Iris pigment epithelial cell (primary cell): ENCODE measurements at regions not wholly inside any gene's neighbourhood (a gene's known extent, or its start where the extent isn't known, plus 50 kb on each side); places are given as distances from the start of the nearest gene placed in this dataset.
"Not testable (repeated sequence)": the region's sequence is repeated elsewhere in the genome, so short reads cannot be mapped to it uniquely, and the experiment has no call there.

Experiments
- DNase-seq: peaks from one replicate; pipeline ENCODE4 v3.0.0-alpha.2; 2011; ENCODE audit warnings: low read depth

GRCh38 chr15:54841701-54842305, 354.9 kb downstream of the RSL24D1 start:
- no peak for DNase-seq

DNA sequence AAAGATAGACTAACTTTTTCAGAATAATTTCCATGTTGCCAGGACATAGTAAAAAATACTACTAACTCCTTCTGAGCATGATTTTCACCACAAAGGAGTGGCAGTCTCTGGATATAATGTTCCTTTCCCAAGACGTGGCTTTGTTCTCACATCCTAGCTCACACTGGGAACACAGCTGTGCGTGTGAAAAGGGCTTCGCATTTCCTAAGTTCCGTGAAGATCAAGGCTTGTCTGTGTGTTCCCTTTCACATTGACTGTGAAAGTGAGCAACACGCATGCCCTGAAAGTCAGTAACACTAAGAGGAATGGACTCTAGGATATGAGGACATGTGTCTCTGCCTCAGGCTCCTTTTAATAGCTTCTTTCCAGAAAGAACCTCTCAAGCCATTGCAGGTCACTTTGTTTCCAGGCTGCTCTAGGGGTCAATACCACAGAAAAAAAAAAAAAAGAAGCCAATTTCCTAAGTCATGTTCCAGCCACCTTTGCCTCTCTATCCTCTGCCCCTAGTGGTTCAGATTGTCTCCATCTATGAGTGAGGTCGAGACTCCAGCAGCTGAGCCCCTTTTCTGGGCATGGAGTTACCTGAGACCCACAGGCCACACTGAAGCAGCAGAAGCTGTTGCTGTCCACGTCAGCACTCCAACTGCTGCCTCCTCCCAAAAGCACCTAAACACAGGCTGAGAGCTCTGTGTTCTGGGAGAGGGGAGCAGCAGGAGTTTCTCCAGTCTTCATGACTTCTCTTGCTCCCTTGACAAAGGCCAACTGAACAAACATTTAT, 355.9 kb downstream of the RSL24D1 start:
- DNase-seq, result no peak

DNA sequence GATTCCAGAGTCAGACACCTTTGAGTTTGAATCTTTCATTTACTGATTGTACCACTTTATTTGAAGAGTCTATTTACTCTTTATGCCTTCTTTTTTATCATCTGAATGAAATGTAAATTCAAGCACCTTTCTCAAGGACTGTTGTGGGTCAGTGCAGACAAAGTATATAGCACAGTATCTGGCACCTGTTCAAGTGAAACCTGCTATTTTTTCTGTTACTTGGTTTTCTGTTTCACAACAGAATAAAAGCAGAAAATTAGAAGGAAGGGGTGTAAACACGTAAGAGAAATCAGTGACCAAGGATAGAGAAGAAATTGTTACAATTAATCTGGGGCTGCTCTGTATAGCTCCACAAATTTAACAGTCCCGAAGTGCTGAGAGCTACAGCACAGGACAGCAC, 357.4 kb downstream of the RSL24D1 start:
- no peak for DNase-seq

DNA sequence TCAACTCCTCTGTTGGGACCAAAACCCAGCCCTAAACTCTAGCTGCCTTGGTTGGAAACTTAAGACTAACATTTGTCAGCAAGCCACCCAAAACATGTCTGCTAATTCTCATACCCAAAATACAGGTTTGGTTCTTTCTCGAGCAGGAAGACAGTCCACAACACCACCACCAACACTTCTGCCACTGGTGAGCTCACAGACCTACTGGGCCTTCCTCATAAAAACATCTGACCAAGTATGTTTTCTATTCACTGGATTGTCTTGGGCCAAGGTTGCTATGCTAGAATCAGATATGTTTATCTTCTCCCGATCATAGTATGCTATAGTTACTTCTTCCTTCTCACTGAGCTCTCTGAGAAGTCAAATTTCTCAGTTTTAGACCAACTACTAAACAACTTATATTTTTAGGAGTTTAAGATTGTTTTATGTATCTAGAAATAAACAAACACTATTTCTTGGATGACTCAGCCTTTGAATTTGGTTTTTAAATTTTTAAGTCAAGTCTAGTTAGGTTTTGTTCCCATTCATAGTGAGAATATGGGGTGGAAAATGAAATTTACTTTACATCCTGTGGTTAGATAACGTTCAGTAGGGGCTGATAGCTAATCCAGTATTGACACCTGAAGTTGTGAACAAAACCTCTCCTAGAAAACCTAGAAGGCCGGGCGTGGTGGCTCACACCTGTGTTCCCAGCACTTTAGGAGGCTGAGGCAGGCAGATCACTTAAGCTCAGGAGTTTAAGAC, 360.5 kb downstream of the RSL24D1 start:
- no peak for DNase-seq

DNA sequence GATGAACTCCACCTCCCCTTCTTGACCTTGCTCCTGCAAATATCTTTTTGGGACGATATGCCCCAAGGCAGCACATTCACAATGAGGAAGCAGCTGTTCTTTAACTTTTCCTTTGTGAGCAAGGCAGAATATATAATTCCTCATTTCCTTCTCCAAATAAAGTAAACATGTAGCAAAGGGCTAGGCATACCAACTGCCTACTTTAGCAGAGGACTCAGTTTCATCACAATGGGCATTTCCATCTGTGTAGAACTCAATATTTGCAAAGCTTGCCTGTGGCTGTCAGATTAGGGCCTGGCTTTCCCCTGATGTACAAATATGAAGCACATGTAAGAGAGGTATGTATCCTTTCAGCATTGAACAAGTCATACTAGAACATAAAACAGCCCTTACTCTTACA, 366.9 kb downstream of the RSL24D1 start:
- DNase-seq, result no peak

DNA sequence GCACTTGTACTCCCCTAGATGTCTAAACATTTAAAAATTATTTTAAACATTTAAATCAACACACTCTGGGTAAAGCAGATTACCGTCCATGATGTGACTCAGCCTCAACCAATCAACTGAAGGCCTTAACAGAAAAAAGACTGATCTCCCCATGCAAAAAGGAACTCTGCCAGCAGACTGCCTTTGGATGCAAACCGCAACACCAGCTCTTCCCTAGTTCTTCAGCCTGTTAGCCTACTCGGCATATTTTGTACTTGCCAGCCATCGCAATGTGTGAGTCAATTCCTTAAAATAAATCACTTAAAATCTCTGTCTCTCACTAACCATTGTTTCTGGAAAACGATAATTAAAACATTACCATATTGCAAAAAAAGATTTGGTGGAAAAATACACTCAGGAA, 375.9 kb downstream of the RSL24D1 start:
- DNase-seq, result no peak

DNA sequence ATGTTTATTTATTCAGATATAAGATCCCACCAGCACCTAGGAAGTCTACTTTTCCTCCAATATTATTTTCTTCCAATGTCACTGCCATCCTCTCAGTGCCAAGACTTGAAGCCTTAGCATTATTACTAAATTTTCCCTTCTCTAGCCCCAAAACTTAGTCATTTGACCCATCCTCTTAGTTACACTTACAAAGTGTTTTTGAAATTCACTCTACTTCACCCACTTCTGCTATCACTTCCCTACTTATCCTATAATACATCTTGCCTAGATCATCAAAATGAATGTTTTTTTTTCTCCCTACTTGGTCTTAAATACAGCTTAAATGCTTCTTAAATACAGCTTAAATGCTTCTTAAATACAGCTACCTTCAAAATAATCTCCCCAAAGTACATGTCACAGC, 376.6 kb downstream of the RSL24D1 start:
- DNase-seq, result no peak

GRCh38 chr15:54816401-54816800, 380.3 kb downstream of the RSL24D1 start:
- DNase-seq, result no peak

DNA sequence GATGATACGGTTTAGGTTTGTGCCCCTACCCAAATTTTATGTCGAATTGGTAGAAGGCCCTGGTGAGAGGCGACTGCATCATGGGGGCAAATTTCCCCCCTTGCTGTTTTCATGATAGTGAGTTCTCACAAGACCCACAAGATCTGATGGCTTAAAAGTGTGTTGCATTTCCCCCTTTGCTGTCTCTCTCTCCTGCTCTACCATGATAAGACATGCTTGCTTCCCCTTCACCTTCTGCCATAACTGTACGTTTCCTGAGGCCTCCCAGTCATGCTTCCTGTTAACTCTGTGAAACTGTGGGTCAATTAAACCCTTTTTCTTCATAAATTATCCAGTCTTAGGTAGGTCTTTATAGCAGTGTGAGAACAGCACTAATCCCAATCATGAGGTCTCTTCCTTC, 381.2 kb downstream of the RSL24D1 start:
- no peak for DNase-seq

DNA sequence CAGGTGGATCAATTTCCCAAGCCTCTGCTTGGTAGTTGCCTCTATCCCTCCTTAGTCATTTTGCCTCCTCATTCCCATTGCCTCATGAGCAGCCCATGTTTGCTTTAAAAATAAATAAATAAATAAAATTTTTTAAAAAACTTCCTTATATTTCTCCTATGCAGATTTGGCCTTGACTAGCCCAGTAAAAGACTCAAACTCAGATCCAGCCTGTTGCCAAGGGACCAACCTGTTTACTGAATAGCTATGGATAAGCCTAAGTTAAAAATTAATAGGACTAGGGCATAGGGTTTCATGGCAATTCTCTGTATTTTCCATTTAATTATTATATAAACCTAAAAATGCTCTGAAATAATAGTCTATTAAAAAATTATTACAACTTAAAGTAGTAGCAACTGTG, 384.4 kb downstream of the RSL24D1 start:
- DNase-seq, result no peak

- no peak for DNase-seq
Measured at GRCh38 chr15:54810496-54810895, 386.2 kb downstream of the RSL24D1 start.

DNA sequence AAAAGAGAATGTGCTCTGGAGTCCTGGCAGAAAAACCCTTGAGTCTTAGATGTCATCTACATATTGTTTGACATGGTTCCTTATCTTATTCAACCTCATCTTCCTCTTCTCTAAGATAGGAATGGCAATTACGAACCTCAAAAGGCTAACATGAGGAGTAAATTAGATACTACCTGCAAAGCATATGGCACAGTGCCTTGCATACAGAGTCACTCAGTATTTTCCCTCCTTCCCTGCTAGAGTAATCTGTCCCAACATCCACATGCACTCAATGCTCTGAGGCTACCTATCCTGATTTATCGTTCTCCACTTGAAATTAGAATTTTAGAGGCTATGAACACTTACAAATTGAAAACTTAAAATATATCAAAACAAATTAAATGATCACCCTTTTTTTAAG, 386.7 kb downstream of the RSL24D1 start:
- no peak for DNase-seq

GRCh38 chr15:54808321-54808720, 388.4 kb downstream of the RSL24D1 start:
- DNase-seq, result no peak

- no peak for DNase-seq
Measured at GRCh38 chr15:54803987-54804386, 392.8 kb downstream of the RSL24D1 start.

DNA sequence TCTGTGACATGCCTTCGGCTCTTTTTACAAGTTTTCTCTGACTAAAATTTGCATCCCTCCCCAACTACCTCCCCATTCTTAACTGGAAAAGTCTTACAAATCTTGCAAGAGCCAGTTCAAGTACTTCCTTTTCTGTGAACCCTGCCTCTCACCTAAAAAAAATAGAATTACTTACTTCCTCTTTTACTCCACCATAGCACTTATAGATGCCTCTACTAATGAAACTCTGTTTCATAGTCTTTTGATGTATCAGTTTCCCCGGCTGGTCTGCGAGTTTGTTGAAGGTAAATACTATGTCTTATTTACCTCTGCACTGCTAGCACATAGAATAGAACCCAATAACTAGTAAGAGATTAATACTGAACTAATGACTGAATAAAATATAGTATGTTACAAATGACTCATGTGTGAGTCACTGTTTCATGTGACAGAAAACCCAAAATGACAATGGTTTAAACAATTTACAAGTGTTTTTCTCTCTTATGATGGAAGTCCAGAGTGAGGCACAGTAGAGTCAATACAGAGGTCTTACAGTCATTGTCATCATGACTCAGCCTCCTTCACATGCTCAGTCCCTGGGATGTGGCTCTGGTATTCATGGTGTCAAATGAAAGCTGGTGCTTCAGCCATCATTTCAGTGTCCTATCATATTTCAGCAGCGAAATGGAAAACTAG, 393.5 kb downstream of the RSL24D1 start:
- no peak for DNase-seq

- DNase-seq, result no peak
Measured at GRCh38 chr15:54792526-54792925, 404.2 kb downstream of the RSL24D1 start.

DNA sequence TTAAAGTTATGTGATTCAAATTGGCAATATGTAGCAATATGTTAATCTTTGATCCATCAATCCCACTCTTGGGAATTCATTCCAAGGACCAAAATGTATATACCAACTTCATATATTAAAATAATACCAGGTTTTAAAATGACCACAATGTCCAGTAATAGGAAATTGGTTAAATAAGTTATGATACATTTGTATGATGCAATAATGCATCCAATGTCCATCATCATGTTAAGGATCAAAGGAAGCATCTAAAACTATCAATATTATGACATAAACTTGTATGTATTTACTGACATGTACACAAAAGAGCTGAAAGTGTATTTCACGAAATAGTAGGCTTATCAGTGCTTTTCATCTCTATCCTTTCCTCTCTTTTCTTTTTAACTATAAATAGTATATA, 406.0 kb downstream of the RSL24D1 start:
- DNase-seq, result no peak

- DNase-seq, result no peak
Measured at GRCh38 chr15:54789376-54789775, 407.4 kb downstream of the RSL24D1 start.

- not testable (repeated sequence) for DNase-seq
Measured at GRCh38 chr15:54781220-54781619, 415.5 kb downstream of the RSL24D1 start.

- no peak for DNase-seq
Measured at GRCh38 chr15:54779271-54779670, 417.5 kb downstream of the RSL24D1 start.

GRCh38 chr15:54776410-54776809, 420.3 kb downstream of the RSL24D1 start:
- DNase-seq, result no peak

- DNase-seq, result no peak
Measured at GRCh38 chr15:54772663-54773062, 424.1 kb downstream of the RSL24D1 start.

DNA sequence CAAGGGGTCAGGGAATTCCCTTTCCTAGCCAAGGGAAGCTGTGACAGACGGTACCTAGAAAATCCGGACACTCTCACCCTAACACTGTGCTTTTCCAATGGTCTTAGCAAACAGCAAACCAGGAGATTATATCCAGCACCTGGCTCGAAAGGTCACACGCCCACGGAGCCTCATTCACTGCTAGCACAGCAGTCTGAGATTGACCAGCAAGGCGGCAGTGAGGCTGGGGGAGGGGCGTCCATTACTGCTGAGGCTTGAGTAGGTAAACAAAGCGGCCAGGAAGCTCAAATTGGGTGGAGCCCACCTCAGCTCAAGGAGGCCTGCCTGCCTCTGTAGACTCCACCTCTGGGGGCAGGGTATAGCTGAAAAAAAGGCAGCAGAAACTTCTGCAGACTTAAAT, 447.3 kb downstream of the RSL24D1 start:
- DNase-seq, result not testable (repeated sequence)
